DND-41 (cell line): ENCODE measurements at regions not wholly inside any gene's neighbourhood (a gene's known extent, or its start where the extent isn't known, plus 50 kb on each side); places are given as distances from the start of the nearest gene placed in this dataset.

ENCODE experiments used
- EZH2 ChIP-seq: IDR thresholded peaks from 3 replicates; pipeline ENCODE4 v1.6.1; 2012; ENCODE audit warnings: borderline replicate concordance, low read depth, mild to moderate bottlenecking, moderate library complexity, low read length, inconsistent platforms; ENCODE audit not compliant: severe bottlenecking
- TF ChIP-seq, protein P1 (sequence below): IDR thresholded peaks from 2 replicates; pipeline ENCODE4 v1.5.1; 2012; ENCODE audit warnings: borderline replicate concordance, low read length, moderate library complexity, mild to moderate bottlenecking; ENCODE audit not compliant: poor library complexity, severe bottlenecking; ENCODE audit errors: extremely low read depth

- TF ChIP-seq, protein P1, sequence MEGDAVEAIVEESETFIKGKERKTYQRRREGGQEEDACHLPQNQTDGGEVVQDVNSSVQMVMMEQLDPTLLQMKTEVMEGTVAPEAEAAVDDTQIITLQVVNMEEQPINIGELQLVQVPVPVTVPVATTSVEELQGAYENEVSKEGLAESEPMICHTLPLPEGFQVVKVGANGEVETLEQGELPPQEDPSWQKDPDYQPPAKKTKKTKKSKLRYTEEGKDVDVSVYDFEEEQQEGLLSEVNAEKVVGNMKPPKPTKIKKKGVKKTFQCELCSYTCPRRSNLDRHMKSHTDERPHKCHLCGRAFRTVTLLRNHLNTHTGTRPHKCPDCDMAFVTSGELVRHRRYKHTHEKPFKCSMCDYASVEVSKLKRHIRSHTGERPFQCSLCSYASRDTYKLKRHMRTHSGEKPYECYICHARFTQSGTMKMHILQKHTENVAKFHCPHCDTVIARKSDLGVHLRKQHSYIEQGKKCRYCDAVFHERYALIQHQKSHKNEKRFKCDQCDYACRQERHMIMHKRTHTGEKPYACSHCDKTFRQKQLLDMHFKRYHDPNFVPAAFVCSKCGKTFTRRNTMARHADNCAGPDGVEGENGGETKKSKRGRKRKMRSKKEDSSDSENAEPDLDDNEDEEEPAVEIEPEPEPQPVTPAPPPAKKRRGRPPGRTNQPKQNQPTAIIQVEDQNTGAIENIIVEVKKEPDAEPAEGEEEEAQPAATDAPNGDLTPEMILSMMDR = no peak
- TF ChIP-seq EZH2 = no peak
Measured at GRCh38 chr6:48388044-48388443, 277.0 kb upstream of the PTCHD4 start.
